H9 (cell line): ENCODE measurements at regions not wholly inside any gene's neighbourhood (a gene's known extent, or its start where the extent isn't known, plus 50 kb on each side); places are given as distances from the start of the nearest gene placed in this dataset.

Experiments used
- DNase-seq: peaks from one replicate; pipeline ENCODE4 v3.0.0-alpha.2; 2017
- H2AFZ ChIP-seq: one replicate; pipeline ENCODE4 v1.6.1; 2013; ENCODE audit warnings: mild to moderate bottlenecking, low read length, control low read depth, moderate library complexity
- H2AK5ac ChIP-seq: 2 replicates; pipeline ENCODE4 v1.6.1; 2013; ENCODE audit warnings: low read length, control low read depth, mixed read lengths; ENCODE audit not compliant: insufficient read length
- H2BK120ac ChIP-seq: one replicate; pipeline ENCODE4 v1.6.1; 2013; ENCODE audit warnings: low read depth, mild to moderate bottlenecking, low read length, control low read depth, inconsistent platforms; ENCODE audit not compliant: poor library complexity, severe bottlenecking
- H2BK12ac ChIP-seq: 2 replicates; pipeline ENCODE4 v1.6.1; 2013; ENCODE audit warnings: low read length, control low read depth, mixed read lengths, low read depth; ENCODE audit not compliant: insufficient read length
- H2BK15ac ChIP-seq: 2 replicates; pipeline ENCODE4 v1.6.1; 2013; ENCODE audit warnings: low read depth, low read length, control low read depth
- H2BK20ac ChIP-seq: one replicate; pipeline ENCODE4 v1.6.1; 2013; ENCODE audit warnings: low read depth, mild to moderate bottlenecking, low read length, control low read depth, inconsistent platforms; ENCODE audit not compliant: poor library complexity, severe bottlenecking
- H2BK5ac ChIP-seq: 2 replicates; pipeline ENCODE4 v1.6.1; 2013; ENCODE audit warnings: low read length, control low read depth, mixed read lengths; ENCODE audit not compliant: insufficient read length
- H3K14ac ChIP-seq: 2 replicates; pipeline ENCODE4 v1.6.1; 2013; ENCODE audit warnings: low read length, control low read depth; ENCODE audit not compliant: insufficient read depth
- H3K18ac ChIP-seq: 2 replicates; pipeline ENCODE4 v1.6.1; 2013; ENCODE audit warnings: low read depth, mild to moderate bottlenecking, mixed read lengths, low read length, control low read depth; ENCODE audit not compliant: insufficient read length
- H3K23ac ChIP-seq: 2 replicates; pipeline ENCODE4 v1.6.1; 2013; ENCODE audit warnings: low read length, control low read depth, mixed read lengths, low read depth; ENCODE audit not compliant: insufficient read length
- H3K23me2 ChIP-seq: 2 replicates; pipeline ENCODE4 v1.6.1; 2013; ENCODE audit warnings: low read depth, mild to moderate bottlenecking, mixed read lengths, low read length, control low read depth; ENCODE audit not compliant: insufficient read length, poor library complexity, severe bottlenecking
- H3K27ac ChIP-seq: 2 replicates; pipeline ENCODE4 v1.5.1; 2013; ENCODE audit warnings: low read length, control low read depth, mixed read lengths, low read depth; ENCODE audit not compliant: insufficient read length
- H3K27me3 ChIP-seq: 2 replicates; pipeline ENCODE4 v1.6.1; 2013; ENCODE audit warnings: low read length, control low read depth, inconsistent platforms; ENCODE audit not compliant: insufficient read depth
- H3K4ac ChIP-seq: 2 replicates; pipeline ENCODE4 v1.6.1; 2013; ENCODE audit warnings: low read depth, mild to moderate bottlenecking, control low read depth, inconsistent platforms, low read length, moderate library complexity
- H3K4me1 ChIP-seq: 2 replicates; pipeline ENCODE4 v1.6.1; 2013; ENCODE audit warnings: low read length, control low read depth, inconsistent platforms; ENCODE audit not compliant: insufficient read depth
- H3K4me2 ChIP-seq: 2 replicates; pipeline ENCODE4 v1.6.1; 2013; ENCODE audit warnings: low read length, control low read depth, mixed read lengths; ENCODE audit not compliant: insufficient read length, insufficient read depth
- H3K56ac ChIP-seq: 2 replicates; pipeline ENCODE4 v1.6.1; 2013; ENCODE audit warnings: low read depth, mild to moderate bottlenecking, mixed read lengths, low read length, control low read depth; ENCODE audit not compliant: insufficient read length
- H3K79me1 ChIP-seq: 2 replicates; pipeline ENCODE4 v1.6.1; 2013; ENCODE audit warnings: low read depth, mild to moderate bottlenecking, moderate library complexity, low read length, control low read depth, inconsistent platforms; ENCODE audit not compliant: insufficient read depth, poor library complexity, severe bottlenecking
- H3K79me2 ChIP-seq: 2 replicates; pipeline ENCODE4 v1.6.1; 2013; ENCODE audit warnings: low read length, control low read depth, inconsistent platforms; ENCODE audit not compliant: insufficient read depth
- H3K9ac ChIP-seq: 2 replicates; pipeline ENCODE4 v1.6.1; 2013; ENCODE audit warnings: low read length, control low read depth, mixed read lengths; ENCODE audit not compliant: insufficient read length; ENCODE audit errors: extremely low read depth
- H3K9me3 ChIP-seq: one replicate; pipeline ENCODE4 v1.6.1; 2013; ENCODE audit warnings: low read depth, low read length, inconsistent platforms; ENCODE audit not compliant: control insufficient read depth
- H3T11ph ChIP-seq: one replicate; pipeline ENCODE4 v1.6.1; 2013; ENCODE audit warnings: mild to moderate bottlenecking, low read length, control low read depth, inconsistent platforms
- H4K20me1 ChIP-seq: one replicate; pipeline ENCODE4 v1.6.1; 2013; ENCODE audit not compliant: control insufficient read depth, insufficient read length, insufficient read depth
- H4K5ac ChIP-seq: 2 replicates; pipeline ENCODE4 v1.6.1; 2013; ENCODE audit warnings: low read depth, mild to moderate bottlenecking, mixed read lengths, low read length, control low read depth; ENCODE audit not compliant: insufficient read length
- H4K8ac ChIP-seq: replicated peaks from 2 replicates; pipeline ENCODE4 v1.6.1; 2013; ENCODE audit warnings: low read length, control low read depth, mixed read lengths, low read depth; ENCODE audit not compliant: insufficient read length
- H4K91ac ChIP-seq: 2 replicates; pipeline ENCODE4 v1.6.1; 2013; ENCODE audit warnings: low read depth, mild to moderate bottlenecking, moderate library complexity, mixed read lengths, low read length, control low read depth; ENCODE audit not compliant: insufficient read length
- H3K27ac Mint-ChIP-seq, 3 experiments: 2 replicates in 2 of 3; 3 replicates in 1 of 3; pipeline ENCODE4 v1.8.0; 2020 to 2021; ENCODE audit warnings: mixed read lengths in 3 of 3, mild to moderate bottlenecking in 1 of 3, moderate library complexity in 1 of 3
- H3K27me3 Mint-ChIP-seq: 2 replicates; pipeline ENCODE4 v1.8.0; 2021; ENCODE audit warnings: low read depth, mild to moderate bottlenecking, moderate library complexity, mixed read lengths
- H3K36me3 Mint-ChIP-seq, 3 experiments: 2 replicates in 2 of 3; 3 replicates in 1 of 3; pipeline ENCODE4 v1.8.0; 2020 to 2021; ENCODE audit warnings: low read depth in 3 of 3, mixed read lengths in 3 of 3; ENCODE audit not compliant: insufficient read depth in 1 of 3
- H3K4me1 Mint-ChIP-seq, 2 experiments: 2 replicates each; pipeline ENCODE4 v1.8.0; 2020; ENCODE audit warnings: mixed read lengths in 2 of 2
- H3K4me3 Mint-ChIP-seq, 2 experiments: 2 replicates in 1 of 2; 3 replicates in 1 of 2; pipeline ENCODE4 v1.8.0; 2020 to 2021; ENCODE audit warnings: mild to moderate bottlenecking in 2 of 2, mixed read lengths in 2 of 2, moderate library complexity in 1 of 2
- H3K9me3 Mint-ChIP-seq, 2 experiments: 2 replicates in 1 of 2; 3 replicates in 1 of 2; pipeline ENCODE4 v1.8.0; 2020; ENCODE audit warnings: mild to moderate bottlenecking in 2 of 2, mixed read lengths in 2 of 2, moderate library complexity in 1 of 2
- WGBS: extraction: QIAGEN DNeasy Blood & Tissue Kit; methylation state at CpG from one replicate; pipeline ENCODE4 v1.1.7; 2013; ENCODE audit warnings: missing lambda C conversion rate, low lambda C conversion rate, mixed read lengths; ENCODE audit not compliant: insufficient read length; ENCODE audit errors: extremely low coverage; 5-methylcytosine and 5-hydroxymethylcytosine counted together
- TF ChIP-seq, protein P1 (sequence below): fragments of 200-600 bp; sonication (generic); conservative IDR thresholded peaks from 3 replicates; pipeline ENCODE4 v1.8.0; 2021; ENCODE audit warnings: antibody characterized with exemption, mild to moderate bottlenecking

DNA sequence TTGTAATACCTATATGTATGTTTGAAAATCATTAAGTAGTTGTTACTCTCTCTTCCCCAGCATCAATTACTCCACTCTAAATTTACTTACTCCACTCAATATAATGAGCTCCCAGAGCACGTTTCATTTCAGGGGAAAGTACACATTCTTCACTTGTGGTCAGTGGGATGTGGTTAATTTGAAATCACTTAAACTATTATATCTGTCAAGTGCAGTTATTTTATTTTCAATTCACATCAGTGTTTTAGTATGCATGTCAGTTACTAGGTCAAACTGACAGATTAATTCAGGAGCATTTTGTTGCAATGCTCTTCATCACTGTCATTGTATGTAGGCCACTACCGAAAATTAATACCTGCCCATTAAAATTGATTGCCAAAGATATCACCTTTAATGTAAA, 376.1 kb downstream of the ZIC4 start:
- Histone ChIP-seq H3K4me1 (no peaks in the 10 kb centered on the region), H3K23ac (no peak overlapping the region)
- TF ChIP-seq, protein P1, sequence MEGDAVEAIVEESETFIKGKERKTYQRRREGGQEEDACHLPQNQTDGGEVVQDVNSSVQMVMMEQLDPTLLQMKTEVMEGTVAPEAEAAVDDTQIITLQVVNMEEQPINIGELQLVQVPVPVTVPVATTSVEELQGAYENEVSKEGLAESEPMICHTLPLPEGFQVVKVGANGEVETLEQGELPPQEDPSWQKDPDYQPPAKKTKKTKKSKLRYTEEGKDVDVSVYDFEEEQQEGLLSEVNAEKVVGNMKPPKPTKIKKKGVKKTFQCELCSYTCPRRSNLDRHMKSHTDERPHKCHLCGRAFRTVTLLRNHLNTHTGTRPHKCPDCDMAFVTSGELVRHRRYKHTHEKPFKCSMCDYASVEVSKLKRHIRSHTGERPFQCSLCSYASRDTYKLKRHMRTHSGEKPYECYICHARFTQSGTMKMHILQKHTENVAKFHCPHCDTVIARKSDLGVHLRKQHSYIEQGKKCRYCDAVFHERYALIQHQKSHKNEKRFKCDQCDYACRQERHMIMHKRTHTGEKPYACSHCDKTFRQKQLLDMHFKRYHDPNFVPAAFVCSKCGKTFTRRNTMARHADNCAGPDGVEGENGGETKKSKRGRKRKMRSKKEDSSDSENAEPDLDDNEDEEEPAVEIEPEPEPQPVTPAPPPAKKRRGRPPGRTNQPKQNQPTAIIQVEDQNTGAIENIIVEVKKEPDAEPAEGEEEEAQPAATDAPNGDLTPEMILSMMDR: no peak

More for the DNA sequence above, 376.1 kb downstream of the ZIC4 start:
- no peak overlapping the region for H3K27ac Mint-ChIP-seq
- H3K36me3 Mint-ChIP-seq: peaks cover 4 to 11% (median 10%) of the 10 kb centered on the region in 3 experiments; a peak in 6 of 7 replicates
- H2BK15ac ChIP-seq: no peak overlapping the region
- no peak overlapping the region for H3K4ac ChIP-seq
- H3K9ac ChIP-seq: no peak overlapping the region
- no CpG with 5 or more reads among the region's 2 CpGs for WGBS
- H4K20me1 ChIP-seq: no peaks in the 10 kb centered on the region
- no peaks in the 10 kb centered on the region for H3K9me3 ChIP-seq
- H3K23me2 ChIP-seq: no peaks in the 10 kb centered on the region
- H3K9me3 Mint-ChIP-seq: peaks cover 11 to 12% of the 10 kb centered on the region in 2 experiments
- no peaks in the 10 kb centered on the region for H3K4me1 Mint-ChIP-seq
- H4K91ac ChIP-seq: no peak overlapping the region
- H3K18ac ChIP-seq: no peak overlapping the region
- no peak overlapping the region for H4K5ac ChIP-seq
- no peak overlapping the region for H3K56ac ChIP-seq
- no peaks in the 10 kb centered on the region for H3K27me3 ChIP-seq
- H2BK5ac ChIP-seq: no peak overlapping the region
- H3K4me3 Mint-ChIP-seq: no peak overlapping the region
- no peak overlapping the region for H2BK12ac ChIP-seq
- H2BK120ac ChIP-seq: no peak overlapping the region
- no peak overlapping the region for H3K27ac ChIP-seq
- no peak overlapping the region for H4K8ac ChIP-seq
- H3K4me2 ChIP-seq: no peak overlapping the region
- no peak overlapping the region for H2AK5ac ChIP-seq
- no peak overlapping the region for H2BK20ac ChIP-seq
- no peak overlapping the region for H2AFZ ChIP-seq
- no peak for DNase-seq
- H3K27me3 Mint-ChIP-seq: no peaks in the 10 kb centered on the region
- H3K79me1 ChIP-seq: no peaks in the 10 kb centered on the region
- H3K79me2 ChIP-seq: no peaks in the 10 kb centered on the region
- H3T11ph ChIP-seq: no peak overlapping the region
- H3K14ac ChIP-seq: no peak overlapping the region
